C4-2B (cell line): ENCODE measurements at regions not wholly inside any gene's neighbourhood (a gene's known extent, or its start where the extent isn't known, plus 50 kb on each side); places are given as distances from the start of the nearest gene placed in this dataset.

Experiments
- ZFX ChIP-seq: fragments of 450-650 bp; IDR thresholded peaks from 2 replicates; pipeline ENCODE4 v1.6.1; 2017
- TF ChIP-seq, protein P1 (sequence below): fragments of 450-650 bp; conservative IDR thresholded peaks from 2 replicates; pipeline ENCODE4 v1.5.1; 2017; ENCODE audit warnings: mild to moderate bottlenecking

DNA sequence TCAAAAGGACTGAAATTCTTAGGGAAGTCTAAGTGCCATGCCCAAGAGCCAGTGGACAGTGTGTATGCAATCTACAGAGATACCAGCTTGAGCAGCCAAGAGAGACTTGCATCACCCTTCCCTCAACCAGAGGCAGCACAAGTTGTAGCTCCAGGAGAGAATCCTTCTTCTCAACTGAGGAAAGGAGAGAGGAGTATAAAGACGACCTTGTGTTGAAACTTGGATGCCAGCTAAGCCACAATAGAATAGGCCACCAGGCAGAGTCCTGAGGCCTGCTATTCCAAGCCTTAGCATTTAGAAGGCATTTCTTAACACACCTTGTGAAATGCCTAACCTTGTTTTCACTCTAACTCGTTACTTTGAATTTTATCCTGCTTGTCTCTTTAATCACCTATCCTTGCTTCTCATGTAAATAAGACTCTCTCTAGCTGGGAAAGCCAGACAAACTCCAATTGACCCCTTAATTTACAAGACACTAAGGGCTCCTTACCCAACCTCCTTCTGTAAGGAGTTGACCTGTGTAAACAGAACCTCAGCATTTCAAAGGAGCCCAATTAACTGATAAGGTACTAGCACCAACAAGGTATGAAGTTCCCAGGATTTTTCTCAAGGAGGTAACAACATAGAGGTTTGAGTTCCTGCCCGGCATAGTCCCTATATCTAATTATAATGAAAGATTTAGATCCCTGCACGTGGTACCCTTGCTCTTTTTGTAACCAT, 738.8 kb downstream of the AMY1C start:
- TF ChIP-seq, protein P1, sequence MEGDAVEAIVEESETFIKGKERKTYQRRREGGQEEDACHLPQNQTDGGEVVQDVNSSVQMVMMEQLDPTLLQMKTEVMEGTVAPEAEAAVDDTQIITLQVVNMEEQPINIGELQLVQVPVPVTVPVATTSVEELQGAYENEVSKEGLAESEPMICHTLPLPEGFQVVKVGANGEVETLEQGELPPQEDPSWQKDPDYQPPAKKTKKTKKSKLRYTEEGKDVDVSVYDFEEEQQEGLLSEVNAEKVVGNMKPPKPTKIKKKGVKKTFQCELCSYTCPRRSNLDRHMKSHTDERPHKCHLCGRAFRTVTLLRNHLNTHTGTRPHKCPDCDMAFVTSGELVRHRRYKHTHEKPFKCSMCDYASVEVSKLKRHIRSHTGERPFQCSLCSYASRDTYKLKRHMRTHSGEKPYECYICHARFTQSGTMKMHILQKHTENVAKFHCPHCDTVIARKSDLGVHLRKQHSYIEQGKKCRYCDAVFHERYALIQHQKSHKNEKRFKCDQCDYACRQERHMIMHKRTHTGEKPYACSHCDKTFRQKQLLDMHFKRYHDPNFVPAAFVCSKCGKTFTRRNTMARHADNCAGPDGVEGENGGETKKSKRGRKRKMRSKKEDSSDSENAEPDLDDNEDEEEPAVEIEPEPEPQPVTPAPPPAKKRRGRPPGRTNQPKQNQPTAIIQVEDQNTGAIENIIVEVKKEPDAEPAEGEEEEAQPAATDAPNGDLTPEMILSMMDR, result no peak
- TF ChIP-seq ZFX, result no peak
